Smooth muscle cell (in vitro differentiated cells): ENCODE measurements at regions not wholly inside any gene's neighbourhood (a gene's known extent, or its start where the extent isn't known, plus 50 kb on each side); places are given as distances from the start of the nearest gene placed in this dataset.

ENCODE experiments used
- DNase-seq: peaks from one replicate; lab custom pipeline; 2025; ENCODE audit not compliant: unreplicated experiment; lab: John Stamatoyannopoulos, UW
- H2AFZ ChIP-seq: fragments of 200-600 bp; sonication (generic); 2 replicates; pipeline ENCODE4 v1.6.0; 2016; ENCODE audit warnings: antibody characterized with exemption, low read depth, mild to moderate bottlenecking
- H3F3A ChIP-seq: fragments of 200-600 bp; sonication (generic); 2 replicates; pipeline ENCODE4 v1.6.0; 2017; ENCODE audit warnings: antibody characterized with exemption, low read depth
- H3K27ac ChIP-seq: fragments of 200-600 bp; sonication (generic); 2 replicates; pipeline ENCODE4 v1.5.1; 2016; ENCODE audit warnings: low read depth, mild to moderate bottlenecking
- H3K27me3 ChIP-seq: fragments of 200-600 bp; sonication (generic); 2 replicates; pipeline ENCODE4 v1.6.1; 2016; ENCODE audit warnings: low read depth, mild to moderate bottlenecking
- H3K36me3 ChIP-seq: fragments of 200-600 bp; sonication (generic); 2 replicates; pipeline ENCODE4 v1.5.1; 2016; ENCODE audit warnings: low read depth
- H3K4me1 ChIP-seq: fragments of 200-600 bp; sonication (generic); 2 replicates; pipeline ENCODE4 v1.5.1; 2016; ENCODE audit warnings: low read depth
- H3K4me2 ChIP-seq: fragments of 200-600 bp; sonication (generic); 2 replicates; pipeline ENCODE4 v1.6.0; 2016; ENCODE audit warnings: mild to moderate bottlenecking
- H3K4me3 ChIP-seq: fragments of 200-600 bp; sonication (generic); 2 replicates; pipeline ENCODE4 v1.5.1; 2016; ENCODE audit warnings: mild to moderate bottlenecking
- H3K79me2 ChIP-seq: fragments of 200-600 bp; sonication (generic); 2 replicates; pipeline ENCODE4 v1.6.0; 2016; ENCODE audit warnings: low read depth, mild to moderate bottlenecking
- H3K9ac ChIP-seq: fragments of 200-600 bp; sonication (generic); 2 replicates; pipeline ENCODE4 v1.6.0; 2016; ENCODE audit warnings: low read depth
- H3K9me3 ChIP-seq: fragments of 200-600 bp; sonication (generic); replicated peaks from 2 replicates; pipeline ENCODE4 v1.5.1; 2016; ENCODE audit warnings: low read depth
- H4K20me1 ChIP-seq: fragments of 200-600 bp; sonication (generic); 2 replicates; pipeline ENCODE4 v1.6.0; 2016; ENCODE audit warnings: low read depth
- CTCF ChIP-seq: fragments of 200-600 bp; sonication (generic); IDR thresholded peaks from 2 replicates; pipeline ENCODE4 v1.5.1; 2017; ENCODE audit warnings: borderline replicate concordance, mild to moderate bottlenecking, antibody characterized with exemption; ENCODE audit not compliant: insufficient read depth, poor library complexity, severe bottlenecking
- WGBS: methylation state at CpG from one replicate; pipeline ENCODE4 v1.1.7; 2016; ENCODE audit warnings: low lambda C conversion rate; 5-methylcytosine and 5-hydroxymethylcytosine counted together

GRCh38 chr7:19489162-19489820 lies 219.5 kb downstream of the POLR1F start:
- Histone ChIP-seq H3K79me2 (no peaks in the 10 kb centered on the region), H3K4me3 (no peak overlapping the region), H3K9me3 (peaks cover 7% of the 10 kb centered on the region), H3K36me3 (no peaks in the 10 kb centered on the region), H3K27me3 (no peaks in the 10 kb centered on the region), H3K4me1 (no peaks in the 10 kb centered on the region), H3K4me2 (no peak overlapping the region), H3K27ac (no peak overlapping the region), H3F3A (no peaks in the 10 kb centered on the region), H3K9ac (no peak overlapping the region), H4K20me1 (no peaks in the 10 kb centered on the region), H2AFZ (no peak overlapping the region)
- DNase-seq: no peak
- TF ChIP-seq CTCF: no peak
- 92% methylated on average over 3 of the region's 3 CpGs for WGBS

- Histone ChIP-seq H3K27ac (no peak overlapping the region), H3F3A (no peaks in the 10 kb centered on the region), H3K79me2 (no peaks in the 10 kb centered on the region), H3K4me3 (no peak overlapping the region), H2AFZ (no peak overlapping the region), H3K27me3 (no peaks in the 10 kb centered on the region), H4K20me1 (no peaks in the 10 kb centered on the region), H3K9me3 (peaks cover 7% of the 10 kb centered on the region), H3K4me1 (no peaks in the 10 kb centered on the region), H3K4me2 (no peak overlapping the region), H3K9ac (no peak overlapping the region), H3K36me3 (no peaks in the 10 kb centered on the region)
- WGBS: 100% methylated on average over 2 of the region's 2 CpGs
- no peak for DNase-seq
- TF ChIP-seq CTCF: no peak
Observed at GRCh38 chr7:19488056-19488455, 220.8 kb downstream of the POLR1F start.

- H3K4me2 ChIP-seq: no peak overlapping the region
- no peaks in the 10 kb centered on the region for H3K79me2 ChIP-seq
- no peak for DNase-seq
- peaks cover 7% of the 10 kb centered on the region for H3K9me3 ChIP-seq
- H3K27ac ChIP-seq: no peak overlapping the region
- 92% methylated on average over 2 of the region's 2 CpGs for WGBS
- H3K9ac ChIP-seq: no peak overlapping the region
- no peaks in the 10 kb centered on the region for H4K20me1 ChIP-seq
- no peaks in the 10 kb centered on the region for H3F3A ChIP-seq
- no peaks in the 10 kb centered on the region for H3K27me3 ChIP-seq
- H3K4me1 ChIP-seq: no peaks in the 10 kb centered on the region
- no peak for TF ChIP-seq CTCF
- H3K36me3 ChIP-seq: no peaks in the 10 kb centered on the region
- H2AFZ ChIP-seq: no peak overlapping the region
- no peak overlapping the region for H3K4me3 ChIP-seq
Observed at GRCh38 chr7:19482628-19483027, 226.2 kb downstream of the POLR1F start.

GRCh38 chr7:19480383-19480782 lies 228.5 kb downstream of the POLR1F start:
- Histone ChIP-seq H3K4me1 (no peaks in the 10 kb centered on the region), H3K9me3 (no peaks in the 10 kb centered on the region), H3K4me3 (no peak overlapping the region), H3K27ac (no peak overlapping the region), H3K9ac (no peak overlapping the region), H2AFZ (no peak overlapping the region), H3F3A (no peaks in the 10 kb centered on the region), H3K79me2 (no peaks in the 10 kb centered on the region), H3K36me3 (no peaks in the 10 kb centered on the region), H3K4me2 (no peak overlapping the region), H4K20me1 (no peaks in the 10 kb centered on the region), H3K27me3 (no peaks in the 10 kb centered on the region)
- no peak for DNase-seq
- no peak for TF ChIP-seq CTCF
- 98% methylated on average over 3 of the region's 3 CpGs for WGBS
